Stomach (tissue), 4 donors: ENCODE measurements at regions not wholly inside any gene's neighbourhood (a gene's known extent, or its start where the extent isn't known, plus 50 kb on each side); places are given as distances from the start of the nearest gene placed in this dataset.

Experiments
- CTCF ChIP-seq, 7 experiments: fragments of 450-650 bp in 4 of 7; fragments of 200-600 bp in 3 of 7; sonication (generic) in 3 of 7; IDR thresholded peaks; one replicate each; pipeline ENCODE4 v1.5.1; 2016 to 2019; ENCODE audit warnings: antibody characterized with exemption in 7 of 7, control low read depth in 2 of 7, mild to moderate bottlenecking in 1 of 7
- EP300 ChIP-seq: sonication (generic); formaldehyde crosslinking; IDR thresholded peaks from one replicate; pipeline ENCODE4 v1.6.1; 2017; ENCODE audit warnings: antibody characterized with exemption
- POLR2A ChIP-seq, 4 donors: fragments of 450-650 bp; IDR thresholded peaks; one replicate each; pipeline ENCODE4 v1.6.1; 2016; ENCODE audit warnings: antibody characterized with exemption in 4 of 4, control low read depth in 2 of 4, mild to moderate bottlenecking in 1 of 4, moderate library complexity in 1 of 4
- POLR2AphosphoS5 ChIP-seq, 3 donors: sonication (generic); formaldehyde crosslinking; IDR thresholded peaks; one replicate each; pipeline ENCODE4 v1.6.1; 2016; ENCODE audit warnings: antibody characterized with exemption in 3 of 3

GRCh38 chr14:95442016-95442632 is 74.3 kb downstream of the SYNE3 start:
- no peak for TF ChIP-seq CTCF (IDR thresholded peaks at IDR 0.05)
- no peak for TF ChIP-seq POLR2A (IDR thresholded peaks at IDR 0.05)
- no peak for TF ChIP-seq POLR2AphosphoS5 (IDR thresholded peaks at IDR 0.05)
- TF ChIP-seq EP300: no peak
